CD4-positive, alpha-beta memory T cell (primary cell): ENCODE measurements at regions not wholly inside any gene's neighbourhood (a gene's known extent, or its start where the extent isn't known, plus 50 kb on each side); places are given as distances from the start of the nearest gene placed in this dataset.
"Not testable (repeated sequence)": the region's sequence is repeated elsewhere in the genome, so short reads cannot be mapped to it uniquely, and the experiment has no call there.

Experiments used
- CTCF ChIA-PET: fragments of 350-600 bp; sonication (Branson Sonifier 250); formaldehyde crosslinking; loops from one replicate; lab custom pipeline; 2021; ENCODE audit warnings: inconsistent platforms; ENCODE audit not compliant: partially characterized antibody; lab: Charles Lee
- POLR2A ChIA-PET: fragments of 350-600 bp; sonication (Branson Sonifier 250); formaldehyde crosslinking; loops from one replicate; lab custom pipeline; 2021; ENCODE audit not compliant: partially characterized antibody; lab: Charles Lee
- DNase-seq, 5 donors: peaks; one replicate each; pipeline versions ENCODE4 v3.0.0 to v3.0.0-alpha.2; 2020 to 2022; ENCODE audit warnings: mixed read lengths in 1 of 5
- H3K27ac ChIP-seq: one replicate; pipeline ENCODE4 v1.7.0; 2013; ENCODE audit warnings: low read depth, low read length
- H3K27me3 ChIP-seq: 2 replicates; pipeline ENCODE4 v1.7.0; 2013; ENCODE audit warnings: mild to moderate bottlenecking, low read length, moderate library complexity; ENCODE audit not compliant: insufficient read depth
- H3K36me3 ChIP-seq: 2 replicates; pipeline ENCODE4 v1.7.0; 2013; ENCODE audit warnings: mild to moderate bottlenecking, low read length, moderate library complexity; ENCODE audit not compliant: insufficient read depth
- H3K4me1 ChIP-seq: 2 replicates; pipeline ENCODE4 v1.7.0; 2013; ENCODE audit warnings: mild to moderate bottlenecking, low read length, moderate library complexity; ENCODE audit not compliant: insufficient read depth
- H3K4me3 ChIP-seq, 2 donors: one replicate each; pipeline ENCODE4 v1.7.0; 2013; ENCODE audit warnings: low read length in 2 of 2, mild to moderate bottlenecking in 1 of 2
- H3K9me3 ChIP-seq, 2 donors: one replicate each; pipeline ENCODE4 v1.7.0; 2013; ENCODE audit warnings: low read length in 2 of 2, control low read depth in 1 of 2; ENCODE audit not compliant: control insufficient read depth in 1 of 2
- H3K27ac Mint-ChIP-seq, 7 donors: one replicate each; pipeline ENCODE4 v1.8.0; 2020 to 2021; ENCODE audit warnings: mixed read lengths in 7 of 7, mild to moderate bottlenecking in 6 of 7, inconsistent platforms in 3 of 7, moderate library complexity in 3 of 7
- H3K27me3 Mint-ChIP-seq, 2 donors: one replicate each; pipeline ENCODE4 v1.8.0; 2020 to 2021; ENCODE audit warnings: mixed read lengths in 2 of 2
- H3K36me3 Mint-ChIP-seq, 2 donors: one replicate each; pipeline ENCODE4 v1.8.0; 2020 to 2021; ENCODE audit warnings: mixed read lengths in 2 of 2, inconsistent platforms in 1 of 2, mild to moderate bottlenecking in 1 of 2
- H3K4me1 Mint-ChIP-seq, 4 donors: one replicate each; pipeline ENCODE4 v1.8.0; 2020 to 2021; ENCODE audit warnings: mixed read lengths in 4 of 4, mild to moderate bottlenecking in 1 of 4
- H3K4me3 Mint-ChIP-seq, 8 donors: one replicate each; pipeline ENCODE4 v1.8.0; 2020 to 2021; ENCODE audit warnings: mixed read lengths in 8 of 8, mild to moderate bottlenecking in 7 of 8, moderate library complexity in 6 of 8, inconsistent platforms in 3 of 8
- H3K9me3 Mint-ChIP-seq, 8 donors: one replicate each; pipeline ENCODE4 v1.8.0; 2020 to 2021; ENCODE audit warnings: mixed read lengths in 8 of 8, mild to moderate bottlenecking in 5 of 8, inconsistent platforms in 3 of 8, moderate library complexity in 1 of 8
- intact Hi-C: fragments of 100-400 bp; cut with micrococcal nuclease; formaldehyde crosslinking; loops from one replicate; pipeline ENCODE4 v1.15.1; 2023

GRCh38 chr6:125586074-125586473 is 163.4 kb upstream of the HEY2 start:
- no peak overlapping the region for H3K4me3 ChIP-seq
- Mint-ChIP-seq H3K9me3 (peaks cover 0 to 2% (median 0%) of the 10 kb centered on the region in 8 donors), H3K27ac (no peak overlapping the region), H3K36me3 (no peaks in the 10 kb centered on the region), H3K4me3 (no peak overlapping the region), H3K27me3 (peaks cover 11 to 15% of the 10 kb centered on the region in 2 donors), H3K4me1 (no peaks in the 10 kb centered on the region)
- H3K36me3 ChIP-seq, result no peaks in the 10 kb centered on the region
- H3K27me3 ChIP-seq, result no peaks in the 10 kb centered on the region
- no peak for DNase-seq
- intact Hi-C loops, result no loop called here
- H3K4me1 ChIP-seq, result no peaks in the 10 kb centered on the region
- ChIA-PET POLR2A (no interaction called here), CTCF (no interaction called here)
- H3K27ac ChIP-seq, result no peak overlapping the region
- H3K9me3 ChIP-seq, result no peaks in the 10 kb centered on the region

GRCh38 chr6:125586605-125587004 is 162.8 kb upstream of the HEY2 start:
- H3K9me3 ChIP-seq, result no peaks in the 10 kb centered on the region
- Mint-ChIP-seq H3K27me3 (peaks cover 8 to 15% of the 10 kb centered on the region in 2 donors), H3K9me3 (peaks cover 0 to 2% (median 0%) of the 10 kb centered on the region in 8 donors), H3K4me1 (no peaks in the 10 kb centered on the region), H3K27ac (no peak overlapping the region), H3K4me3 (no peak overlapping the region), H3K36me3 (no peaks in the 10 kb centered on the region)
- H3K27ac ChIP-seq, result no peak overlapping the region
- H3K4me1 ChIP-seq, result no peaks in the 10 kb centered on the region
- no peaks in the 10 kb centered on the region for H3K36me3 ChIP-seq
- no peak overlapping the region for H3K4me3 ChIP-seq
- H3K27me3 ChIP-seq, result no peaks in the 10 kb centered on the region
- DNase-seq, result no peak
- intact Hi-C loops, result no loop called here
- POLR2A ChIA-PET, result no interaction called here
- CTCF ChIA-PET, result no interaction called here

GRCh38 chr6:125587666-125588632 is 161.5 kb upstream of the HEY2 start:
- intact Hi-C loops, result no loop called here
- no peaks in the 10 kb centered on the region for H3K27me3 ChIP-seq
- H3K27ac ChIP-seq, result no peak overlapping the region
- Mint-ChIP-seq H3K4me1 (no peaks in the 10 kb centered on the region), H3K27ac (no peak overlapping the region), H3K36me3 (no peaks in the 10 kb centered on the region), H3K9me3 (peaks cover 0 to 2% (median 0%) of the 10 kb centered on the region in 8 donors), H3K27me3 (peaks cover 8 to 12% of the 10 kb centered on the region in 2 donors), H3K4me3 (no peak overlapping the region)
- H3K4me1 ChIP-seq, result no peaks in the 10 kb centered on the region
- POLR2A ChIA-PET, result no interaction called here
- no peak overlapping the region for H3K4me3 ChIP-seq
- no peaks in the 10 kb centered on the region for H3K9me3 ChIP-seq
- CTCF ChIA-PET, result no interaction called here
- no peaks in the 10 kb centered on the region for H3K36me3 ChIP-seq
- DNase-seq, result no peak

GRCh38 chr6:125591796-125592195 is 157.6 kb upstream of the HEY2 start:
- H3K36me3 ChIP-seq, H3K27me3 Mint-ChIP-seq, POLR2A ChIA-PET, H3K27me3 ChIP-seq, H3K4me1 ChIP-seq, H3K4me1 Mint-ChIP-seq, H3K36me3 Mint-ChIP-seq, H3K9me3 ChIP-seq, CTCF ChIA-PET, H3K9me3 Mint-ChIP-seq, H3K4me3 Mint-ChIP-seq, intact Hi-C loops, H3K4me3 ChIP-seq, H3K27ac Mint-ChIP-seq, DNase-seq, H3K27ac ChIP-seq: not testable (repeated sequence)

GRCh38 chr6:125593746-125594145 is 155.7 kb upstream of the HEY2 start:
- intact Hi-C loops, result no loop called here
- Mint-ChIP-seq H3K9me3 (peaks cover 0 to 2% (median 0%) of the 10 kb centered on the region in 8 donors), H3K36me3 (no peaks in the 10 kb centered on the region), H3K27ac (no peak overlapping the region), H3K4me3 (no peak overlapping the region), H3K4me1 (no peaks in the 10 kb centered on the region), H3K27me3 (peaks cover under 1 to 1% of the 10 kb centered on the region in 2 donors)
- no peak overlapping the region for H3K27ac ChIP-seq
- no peaks in the 10 kb centered on the region for H3K4me1 ChIP-seq
- H3K27me3 ChIP-seq, result no peaks in the 10 kb centered on the region
- POLR2A ChIA-PET, result no interaction called here
- CTCF ChIA-PET, result no interaction called here
- no peaks in the 10 kb centered on the region for H3K9me3 ChIP-seq
- H3K4me3 ChIP-seq, result no peak overlapping the region
- no peak for DNase-seq
- H3K36me3 ChIP-seq, result no peaks in the 10 kb centered on the region

GRCh38 chr6:125596020-125596419 is 153.4 kb upstream of the HEY2 start:
- no peaks in the 10 kb centered on the region for H3K4me1 ChIP-seq
- no peak overlapping the region for H3K4me3 ChIP-seq
- no peaks in the 10 kb centered on the region for H3K9me3 ChIP-seq
- no peak overlapping the region for H3K4me3 Mint-ChIP-seq
- no peak for DNase-seq
- H3K9me3 Mint-ChIP-seq, result peaks cover 0 to 3% (median 0%) of the 10 kb centered on the region in 8 donors
- H3K27ac ChIP-seq, result no peak overlapping the region
- H3K27me3 ChIP-seq, result no peaks in the 10 kb centered on the region
- H3K4me1 Mint-ChIP-seq, result no peaks in the 10 kb centered on the region
- intact Hi-C loops, result no loop called here
- H3K36me3 ChIP-seq, result no peaks in the 10 kb centered on the region
- H3K36me3 Mint-ChIP-seq, result no peaks in the 10 kb centered on the region
- H3K27ac Mint-ChIP-seq, result no peak overlapping the region
- H3K27me3 Mint-ChIP-seq, result peaks cover 8 to 9% of the 10 kb centered on the region in 2 donors
- CTCF ChIA-PET, result no interaction called here
- POLR2A ChIA-PET, result no interaction called here

- H3K27me3 Mint-ChIP-seq, result peaks cover 9 to 11% of the 10 kb centered on the region in 2 donors
- no peaks in the 10 kb centered on the region for H3K27me3 ChIP-seq
- intact Hi-C loops, result no loop called here
- POLR2A ChIA-PET, result no interaction called here
- no peak overlapping the region for H3K4me3 Mint-ChIP-seq
- no peaks in the 10 kb centered on the region for H3K9me3 ChIP-seq
- H3K36me3 ChIP-seq, result no peaks in the 10 kb centered on the region
- no peak overlapping the region for H3K4me3 ChIP-seq
- H3K4me1 Mint-ChIP-seq, result no peaks in the 10 kb centered on the region
- H3K27ac ChIP-seq, result no peak overlapping the region
- no peak for DNase-seq
- no peaks in the 10 kb centered on the region for H3K36me3 Mint-ChIP-seq
- CTCF ChIA-PET, result no interaction called here
- peaks cover 0 to 3% (median 0%) of the 10 kb centered on the region in 8 donors for H3K9me3 Mint-ChIP-seq
- H3K4me1 ChIP-seq, result no peaks in the 10 kb centered on the region
- H3K27ac Mint-ChIP-seq, result no peak overlapping the region
Observed at GRCh38 chr6:125597411-125598253, 151.8 kb upstream of the HEY2 start.
